GM12892 (cell line): ENCODE measurements at regions not wholly inside any gene's neighbourhood (a gene's known extent, or its start where the extent isn't known, plus 50 kb on each side); places are given as distances from the start of the nearest gene placed in this dataset.

Experiments
- POLR2A ChIP-seq: IDR thresholded peaks from 2 replicates; pipeline ENCODE4 v1.6.1; 2011; ENCODE audit warnings: low read depth, low read length, control low read depth
- POLR2AphosphoS5 ChIP-seq: IDR thresholded peaks from 2 replicates; pipeline ENCODE4 v1.6.1; 2011; ENCODE audit warnings: low read depth, low read length, control low read depth
- TAF1 ChIP-seq: IDR thresholded peaks from 2 replicates; pipeline ENCODE4 v1.6.1; 2011; ENCODE audit warnings: low read depth, mild to moderate bottlenecking, control low read depth, low read length, borderline replicate concordance

GRCh38 chr5:164967354-164967753 lies 1461.9 kb downstream of the MAT2B start:
- TF ChIP-seq TAF1 (no peak), POLR2AphosphoS5 (no peak), POLR2A (no peak)
